NCI-H146 treated with DMSO at 0.1 percent for 48 hours (cell line): ENCODE measurements at regions not wholly inside any gene's neighbourhood (a gene's known extent, or its start where the extent isn't known, plus 50 kb on each side); places are given as distances from the start of the nearest gene placed in this dataset.
"Not testable (repeated sequence)": the region's sequence is repeated elsewhere in the genome, so short reads cannot be mapped to it uniquely, and the experiment has no call there.

Source experiments
- DNase-seq: peaks from one replicate; lab custom pipeline; 2025; ENCODE audit not compliant: unreplicated experiment; lab: John Stamatoyannopoulos, UW

DNA sequence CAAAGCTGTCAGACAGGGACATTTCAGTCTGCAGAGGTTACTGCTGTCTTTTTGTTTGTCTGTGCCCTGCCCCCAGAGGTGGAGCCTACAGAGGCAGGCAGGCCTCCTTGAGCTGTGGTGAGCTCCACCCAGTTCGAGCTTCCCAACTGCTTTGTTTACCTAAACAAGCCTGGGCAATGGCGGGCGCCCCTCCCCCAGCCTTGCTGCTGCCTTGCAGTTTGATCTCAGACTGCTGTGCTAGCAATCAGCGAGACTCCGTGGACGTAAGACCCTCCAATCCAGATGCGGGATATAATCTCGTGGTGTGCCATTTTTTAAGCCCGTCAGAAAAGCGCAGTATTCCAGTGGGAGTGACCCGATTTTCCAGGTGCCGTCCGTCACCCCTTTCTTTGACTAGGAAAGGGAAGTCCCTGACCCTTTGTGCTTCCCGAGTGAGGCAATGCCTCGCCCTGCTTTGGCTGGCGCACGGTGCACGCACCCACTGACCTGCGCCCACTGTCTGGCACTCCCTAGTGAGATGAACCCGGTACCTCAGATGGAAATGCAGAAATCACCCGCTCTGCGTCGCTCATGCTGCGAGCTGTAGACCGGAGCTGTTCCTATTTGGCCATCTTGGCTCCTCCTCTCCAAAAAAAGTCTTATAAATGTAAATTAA lies 54.1 kb upstream of the RIMS1 start:
- not testable (repeated sequence) for DNase-seq
